K562 (cell line): ENCODE measurements at regions not wholly inside any gene's neighbourhood (a gene's known extent, or its start where the extent isn't known, plus 50 kb on each side); places are given as distances from the start of the nearest gene placed in this dataset.

ENCODE experiments used
- ATAC-seq: fragments of 200-7000 bp; cut with Tn5 transposase; 3 replicates; pipeline ENCODE4 v1.9.1; 2020; ENCODE audit warnings: moderate library complexity
- BruUV-seq: library from RNA; stranded (reverse); fragments of 400-500 nt; replicated peaks from 2 replicates; lab custom pipeline; 2021; lab: Mats Ljungman, UMichigan
- CTCF ChIA-PET: fragments of 300-600 bp; formaldehyde crosslinking; extraction: SDS; loops from one replicate; lab custom pipeline; 2021; ENCODE audit warnings: low intra/inter-chr PET ratio; lab: Yijun Ruan, JAX
- POLR2A ChIA-PET: fragments of 300-600, 350-650 bp; sonication (Branson Sonifier 250); formaldehyde crosslinking; extraction: SDS; loops from one replicate; lab custom pipeline; 2021; ENCODE audit warnings: antibody characterized with exemption, inconsistent platforms; lab: Yijun Ruan, JAX
- DNase-seq, 4 experiments: peaks; one replicate each; pipeline versions ENCODE4 v3.0.0 to v3.0.0-alpha.2; 2011 to 2018; ENCODE audit warnings: low spot score in 3 of 4, mixed read lengths in 3 of 4; ENCODE audit errors: extremely low read depth in 1 of 4
- FAIRE-seq: peaks from 2 replicates; lab custom pipeline; 2011; peaks lifted over from hg19 to GRCh38; lab: Jason Lieb, UNC
- H2AFZ ChIP-seq: 2 replicates; pipeline ENCODE4 v1.6.0; 2011; ENCODE audit warnings: low read depth, low read length, control low read depth, inconsistent platforms
- H3K27ac ChIP-seq: fragments of 200-600 bp; 3 replicates; pipeline ENCODE4 v1.8.0; 2011; ENCODE audit warnings: low read depth, mild to moderate bottlenecking, control low read depth, inconsistent platforms, low read length, moderate library complexity, mixed read lengths; ENCODE audit errors: extremely low read depth
- H3K27me3 ChIP-seq, 2 experiments: fragments of 300-600 bp in 1 of 2; 2 replicates in 1 of 2; 3 replicates in 1 of 2; pipeline versions ENCODE4 v1.6.0 to v1.8.0; 2011; ENCODE audit warnings: inconsistent platforms in 2 of 2, low read length in 2 of 2, mild to moderate bottlenecking in 1 of 2, mixed read lengths in 1 of 2, moderate library complexity in 1 of 2; ENCODE audit not compliant: control insufficient read depth in 2 of 2, insufficient read depth in 2 of 2
- H3K36me3 ChIP-seq: fragments of 300-600 bp; 3 replicates; pipeline ENCODE4 v1.8.0; 2011; ENCODE audit warnings: mild to moderate bottlenecking, low read length, inconsistent platforms; ENCODE audit not compliant: control insufficient read depth, insufficient read depth
- H3K4me1 ChIP-seq, 2 experiments: fragments of 200-600 bp in 1 of 2; replicated peaks in 1 of 2; 2 replicates in 1 of 2; 3 replicates in 1 of 2; pipeline versions ENCODE4 v1.5.1 to v1.8.0; 2011; ENCODE audit warnings: inconsistent platforms in 2 of 2, low read length in 2 of 2, mild to moderate bottlenecking in 1 of 2, mixed read lengths in 1 of 2, moderate library complexity in 1 of 2; ENCODE audit not compliant: control insufficient read depth in 2 of 2, insufficient read depth in 2 of 2
- H3K4me2 ChIP-seq: 2 replicates; pipeline ENCODE4 v1.6.1; 2011; ENCODE audit warnings: low read length, control low read depth, inconsistent platforms, mixed read lengths; ENCODE audit not compliant: insufficient read depth
- H3K4me3 ChIP-seq: fragments of 200-600 bp; sonication (generic), shearing (Covaris generic); 2 replicates; pipeline ENCODE4 v1.5.1; 2016; ENCODE audit warnings: control low read depth, inconsistent platforms
- H3K79me2 ChIP-seq: fragments of 200-600 bp; 3 replicates; pipeline ENCODE4 v1.8.0; 2011; ENCODE audit warnings: low read length, inconsistent platforms; ENCODE audit not compliant: control insufficient read depth, insufficient read depth
- H3K9ac ChIP-seq, 2 experiments: 2 replicates each; pipeline versions ENCODE4 v1.6.0 to v1.6.1; 2011; ENCODE audit warnings: low read depth in 2 of 2, low read length in 2 of 2, control low read depth in 1 of 2, inconsistent platforms in 1 of 2, mild to moderate bottlenecking in 1 of 2, mixed read lengths in 1 of 2; ENCODE audit not compliant: insufficient read depth in 1 of 2
- H3K9me1 ChIP-seq: one replicate; pipeline ENCODE4 v1.6.0; 2011; ENCODE audit warnings: inconsistent platforms, mild to moderate bottlenecking, low read length, moderate library complexity; ENCODE audit not compliant: control insufficient read depth, insufficient read depth
- H3K9me3 ChIP-seq: replicated peaks from 2 replicates; pipeline ENCODE4 v1.5.1; 2011; ENCODE audit warnings: low read depth, low read length, inconsistent platforms; ENCODE audit not compliant: control insufficient read depth, insufficient read depth
- H4K20me1 ChIP-seq: replicated peaks from 2 replicates; pipeline ENCODE4 v1.6.1; 2011; ENCODE audit warnings: low read length, inconsistent platforms, mixed read lengths; ENCODE audit not compliant: control insufficient read depth, insufficient read depth
- ARID1B ChIP-seq: fragments of 450-650 bp; IDR thresholded peaks from 2 replicates; pipeline ENCODE4 v1.6.1; 2016; ENCODE audit warnings: antibody characterized with exemption, mild to moderate bottlenecking, inconsistent platforms
- CBFA2T2 ChIP-seq: fragments of 450-650 bp; conservative IDR thresholded peaks from 2 replicates; pipeline ENCODE4 v1.6.1; 2017; ENCODE audit warnings: mild to moderate bottlenecking
- HNRNPK ChIP-seq: fragments of 200-400 bp; formaldehyde crosslinking; IDR thresholded peaks from one replicate; pipeline ENCODE4 v1.6.1; 2018; ENCODE audit warnings: mild to moderate bottlenecking, low read depth, low read length; ENCODE audit not compliant: poor library complexity, severe bottlenecking
- KAT2B ChIP-seq: IDR thresholded peaks from one replicate; pipeline ENCODE4 v1.6.1; 2012; ENCODE audit warnings: low read depth, mild to moderate bottlenecking, control low read depth, inconsistent platforms, low read length, moderate library complexity
- MAFG ChIP-seq: fragments of 450-650 bp; conservative IDR thresholded peaks from 2 replicates; pipeline ENCODE4 v1.6.1; 2016; ENCODE audit warnings: missing genetic modification characterization, missing compliant biosample characterization
- MTA2 ChIP-seq: fragments of 450-650 bp; IDR thresholded peaks from 2 replicates; pipeline ENCODE4 v1.6.1; 2016; ENCODE audit warnings: low read depth
- NFE2 ChIP-seq: IDR thresholded peaks from 2 replicates; pipeline ENCODE4 v1.6.1; 2014; ENCODE audit warnings: antibody characterized with exemption, low read depth
- NFIC ChIP-seq: fragments of 450-650 bp; IDR thresholded peaks from 2 replicates; pipeline ENCODE4 v1.6.1; 2017; ENCODE audit warnings: mild to moderate bottlenecking, inconsistent platforms
- TBL1XR1 ChIP-seq, 2 experiments: IDR thresholded peaks; 2 replicates each; pipeline ENCODE4 v1.6.1; 2012; ENCODE audit warnings: improper control_type of control experiment in 2 of 2, low read length in 2 of 2, mild to moderate bottlenecking in 1 of 2
- TRIM24 ChIP-seq, 2 experiments: fragments of 450-650 bp; IDR thresholded peaks; 2 replicates each; pipeline ENCODE4 v1.6.1; 2016
- WGBS: fragments of 100-300 bp; shearing (Covaris generic); methylation state at CpG from one replicate; pipeline ENCODE4 v1.1.6; 2016; ENCODE audit warnings: low coverage, mixed read lengths; ENCODE audit not compliant: insufficient coverage; ENCODE audit errors: missing lambda C conversion rate; 5-methylcytosine and 5-hydroxymethylcytosine counted together
- in situ Hi-C: fragments of 300-500 bp; cut with MboI; formaldehyde crosslinking; loops from 4 replicates; pipeline ENCODE4 v1.15.0; 2018; ENCODE audit warnings: inconsistent platforms, mixed read lengths
- intact Hi-C: fragments of 100-400 bp; cut with micrococcal nuclease; formaldehyde crosslinking; loops from 2 replicates; pipeline ENCODE4 v1.14.2; 2022
- TF ChIP-seq, protein P1 (sequence below): sonication (generic); formaldehyde crosslinking; IDR thresholded peaks from 2 replicates; pipeline ENCODE4 v1.8.1; 2023; ENCODE audit warnings: mild to moderate bottlenecking, missing genetic modification reagents
- TF ChIP-seq, protein P2 (sequence below): fragments of 250-450 bp; sonication (Bioruptor Pico); IDR thresholded peaks from 2 replicates; pipeline ENCODE4 v1.5.0; 2021
- TF ChIP-seq, protein P3 (sequence below): fragments of 200-800 bp; sonication (Bioruptor generic); IDR thresholded peaks from 2 replicates; pipeline ENCODE4 v1.6.1; 2016; ENCODE audit warnings: missing genetic modification characterization, missing compliant biosample characterization

DNA sequence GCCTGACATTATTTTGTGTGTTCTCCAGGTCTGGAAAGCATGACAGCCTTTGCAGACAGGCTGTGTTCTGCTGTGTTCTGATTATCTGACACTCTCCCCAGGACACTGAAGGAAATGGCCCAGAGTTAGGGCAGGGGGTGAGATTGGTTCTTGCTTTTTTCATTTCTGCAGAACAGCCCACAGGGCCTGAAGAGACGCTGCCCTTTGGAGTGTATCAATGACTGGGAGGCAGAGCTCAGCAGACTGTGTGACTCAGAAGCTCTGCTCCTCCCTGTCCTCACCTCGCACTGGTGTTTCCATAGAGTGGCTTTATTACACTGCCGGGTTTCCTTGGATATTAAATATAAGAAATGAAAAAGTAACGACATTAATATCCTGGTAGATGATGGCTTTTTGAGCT lies 523.6 kb downstream of the NTRK3 start (continued):
- TF ChIP-seq, protein P1, sequence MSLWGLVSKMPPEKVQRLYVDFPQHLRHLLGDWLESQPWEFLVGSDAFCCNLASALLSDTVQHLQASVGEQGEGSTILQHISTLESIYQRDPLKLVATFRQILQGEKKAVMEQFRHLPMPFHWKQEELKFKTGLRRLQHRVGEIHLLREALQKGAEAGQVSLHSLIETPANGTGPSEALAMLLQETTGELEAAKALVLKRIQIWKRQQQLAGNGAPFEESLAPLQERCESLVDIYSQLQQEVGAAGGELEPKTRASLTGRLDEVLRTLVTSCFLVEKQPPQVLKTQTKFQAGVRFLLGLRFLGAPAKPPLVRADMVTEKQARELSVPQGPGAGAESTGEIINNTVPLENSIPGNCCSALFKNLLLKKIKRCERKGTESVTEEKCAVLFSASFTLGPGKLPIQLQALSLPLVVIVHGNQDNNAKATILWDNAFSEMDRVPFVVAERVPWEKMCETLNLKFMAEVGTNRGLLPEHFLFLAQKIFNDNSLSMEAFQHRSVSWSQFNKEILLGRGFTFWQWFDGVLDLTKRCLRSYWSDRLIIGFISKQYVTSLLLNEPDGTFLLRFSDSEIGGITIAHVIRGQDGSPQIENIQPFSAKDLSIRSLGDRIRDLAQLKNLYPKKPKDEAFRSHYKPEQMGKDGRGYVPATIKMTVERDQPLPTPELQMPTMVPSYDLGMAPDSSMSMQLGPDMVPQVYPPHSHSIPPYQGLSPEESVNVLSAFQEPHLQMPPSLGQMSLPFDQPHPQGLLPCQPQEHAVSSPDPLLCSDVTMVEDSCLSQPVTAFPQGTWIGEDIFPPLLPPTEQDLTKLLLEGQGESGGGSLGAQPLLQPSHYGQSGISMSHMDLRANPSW (CRISPR knock-in tag), result no peak
- TF ChIP-seq, protein P2, sequence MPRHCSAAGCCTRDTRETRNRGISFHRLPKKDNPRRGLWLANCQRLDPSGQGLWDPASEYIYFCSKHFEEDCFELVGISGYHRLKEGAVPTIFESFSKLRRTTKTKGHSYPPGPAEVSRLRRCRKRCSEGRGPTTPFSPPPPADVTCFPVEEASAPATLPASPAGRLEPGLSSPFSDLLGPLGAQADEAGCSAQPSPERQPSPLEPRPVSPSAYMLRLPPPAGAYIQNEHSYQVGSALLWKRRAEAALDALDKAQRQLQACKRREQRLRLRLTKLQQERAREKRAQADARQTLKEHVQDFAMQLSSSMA, result no peak
- TF ChIP-seq, all 486 proteins: peak for 0

DNA sequence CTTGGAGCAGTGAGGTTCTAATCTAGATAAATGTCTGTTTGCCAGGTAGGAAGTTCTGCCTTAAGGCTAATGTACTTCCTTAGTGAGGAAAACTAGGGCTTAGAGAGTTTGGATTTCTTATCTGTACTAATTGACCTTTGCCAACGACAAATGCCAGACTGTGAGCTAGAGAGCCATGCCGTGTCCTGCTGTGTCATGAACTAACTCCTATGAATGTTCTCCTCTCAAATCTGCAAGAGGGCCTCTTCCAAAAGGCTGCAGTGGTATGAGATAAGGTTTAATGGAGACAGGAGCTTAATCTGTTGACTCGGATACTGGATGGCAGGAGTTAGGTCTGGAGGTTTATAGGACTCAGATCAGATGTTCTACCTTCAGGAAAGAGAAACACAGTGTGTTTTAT lies 524.9 kb downstream of the NTRK3 start:
- ATAC-seq (peak; percentile 74), DNase-seq (peak in 3 of 4 experiments; percentile 20 to 57 (median 28)), FAIRE-seq (peak; percentile 89)
- no peaks in the 10 kb centered on the region for H4K20me1 ChIP-seq
- no peaks in the 10 kb centered on the region for H3K79me2 ChIP-seq
- peaks cover 0 to 8% of the 10 kb centered on the region in 2 experiments; a peak in 1 of 5 replicates for H3K4me1 ChIP-seq
- no peaks in the 10 kb centered on the region; a peak in 1 of 5 replicates for H3K27me3 ChIP-seq
- no peaks in the 10 kb centered on the region for H3K9me1 ChIP-seq
- H3K4me2 ChIP-seq, result no peak overlapping the region
- in situ Hi-C loops (no loop called here), intact Hi-C loops (no loop called here)
- no peak overlapping the region for H3K4me3 ChIP-seq
- H3K36me3 ChIP-seq, result no peaks in the 10 kb centered on the region
- POLR2A ChIA-PET, result interaction anchor here (0.9 to 1.1 kb wide), 2 partner anchors 8 to 13 kb away, joined by 3 read pairs; no protein-coding TSS in a partner anchor
- no TSS peak for BruUV-seq
- H2AFZ ChIP-seq, result no peak overlapping the region; the same call in 1 of the 2 replicates
- WGBS, result 1% methylated on average over 3 of the region's 3 CpGs
- no peak overlapping the region for H3K9ac ChIP-seq
- CTCF ChIA-PET, result no interaction called here
- no peak overlapping the region for H3K27ac ChIP-seq
- H3K9me3 ChIP-seq, result no peaks in the 10 kb centered on the region
- TF ChIP-seq TBL1XR1 (IDR thresholded peaks at IDR 0.05; ENCODE audit: low read length in 2 of 2) (no peak), NFIC (peak; percentile 20; the same call in 1 of the 2 replicates), KAT2B (no peak), MTA2 (peak; percentile 47; the same call in 1 of the 2 replicates), NFE2 (peak; percentile 49), CBFA2T2 (peak; percentile 73), TRIM24 (IDR thresholded peaks at IDR 0.05) (0 out of 4 replicates have a peak, but pooled peaks of 1 of the 2 experiments have one; percentile 36), MAFG (tag) (peak; percentile 56), ARID1B (peak; percentile 59), HNRNPK (no peak)
- TF ChIP-seq, protein P3, sequence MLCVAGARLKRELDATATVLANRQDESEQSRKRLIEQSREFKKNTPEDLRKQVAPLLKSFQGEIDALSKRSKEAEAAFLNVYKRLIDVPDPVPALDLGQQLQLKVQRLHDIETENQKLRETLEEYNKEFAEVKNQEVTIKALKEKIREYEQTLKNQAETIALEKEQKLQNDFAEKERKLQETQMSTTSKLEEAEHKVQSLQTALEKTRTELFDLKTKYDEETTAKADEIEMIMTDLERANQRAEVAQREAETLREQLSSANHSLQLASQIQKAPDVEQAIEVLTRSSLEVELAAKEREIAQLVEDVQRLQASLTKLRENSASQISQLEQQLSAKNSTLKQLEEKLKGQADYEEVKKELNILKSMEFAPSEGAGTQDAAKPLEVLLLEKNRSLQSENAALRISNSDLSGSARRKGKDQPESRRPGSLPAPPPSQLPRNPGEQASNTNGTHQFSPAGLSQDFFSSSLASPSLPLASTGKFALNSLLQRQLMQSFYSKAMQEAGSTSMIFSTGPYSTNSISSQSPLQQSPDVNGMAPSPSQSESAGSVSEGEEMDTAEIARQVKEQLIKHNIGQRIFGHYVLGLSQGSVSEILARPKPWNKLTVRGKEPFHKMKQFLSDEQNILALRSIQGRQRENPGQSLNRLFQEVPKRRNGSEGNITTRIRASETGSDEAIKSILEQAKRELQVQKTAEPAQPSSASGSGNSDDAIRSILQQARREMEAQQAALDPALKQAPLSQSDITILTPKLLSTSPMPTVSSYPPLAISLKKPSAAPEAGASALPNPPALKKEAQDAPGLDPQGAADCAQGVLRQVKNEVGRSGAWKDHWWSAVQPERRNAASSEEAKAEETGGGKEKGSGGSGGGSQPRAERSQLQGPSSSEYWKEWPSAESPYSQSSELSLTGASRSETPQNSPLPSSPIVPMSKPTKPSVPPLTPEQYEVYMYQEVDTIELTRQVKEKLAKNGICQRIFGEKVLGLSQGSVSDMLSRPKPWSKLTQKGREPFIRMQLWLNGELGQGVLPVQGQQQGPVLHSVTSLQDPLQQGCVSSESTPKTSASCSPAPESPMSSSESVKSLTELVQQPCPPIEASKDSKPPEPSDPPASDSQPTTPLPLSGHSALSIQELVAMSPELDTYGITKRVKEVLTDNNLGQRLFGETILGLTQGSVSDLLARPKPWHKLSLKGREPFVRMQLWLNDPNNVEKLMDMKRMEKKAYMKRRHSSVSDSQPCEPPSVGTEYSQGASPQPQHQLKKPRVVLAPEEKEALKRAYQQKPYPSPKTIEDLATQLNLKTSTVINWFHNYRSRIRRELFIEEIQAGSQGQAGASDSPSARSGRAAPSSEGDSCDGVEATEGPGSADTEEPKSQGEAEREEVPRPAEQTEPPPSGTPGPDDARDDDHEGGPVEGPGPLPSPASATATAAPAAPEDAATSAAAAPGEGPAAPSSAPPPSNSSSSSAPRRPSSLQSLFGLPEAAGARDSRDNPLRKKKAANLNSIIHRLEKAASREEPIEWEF (CRISPR knock-in tag), result no peak
